ENCODE measurements at regions not wholly inside any gene's neighbourhood (a gene's known extent, or its start where the extent isn't known, plus 50 kb on each side); places are given as distances from the start of the nearest gene placed in this dataset.

- Mint-ChIP-seq H3K27me3 (ENCODE audit: insufficient read depth) (peaks cover 13% of the 10 kb centered on the region), H3K9me3 (peaks cover 4% of the 10 kb centered on the region; the same call in 1 of the 2 replicates), H3K4me1 (ENCODE audit: low read depth) (no peaks in the 10 kb centered on the region), H3K4me3 (no peak overlapping the region), H3K36me3 (ENCODE audit: low read depth) (no peaks in the 10 kb centered on the region), H3K27ac (no peak overlapping the region)
- no peak for DNase-seq
- TF ChIP-seq CTCF (IDR thresholded peaks at IDR 0.05) = no peak
These were observed 258.6 kb downstream of the PMP22 start for GRCh38 chr17:15006421-15007128.

- no peaks in the 10 kb centered on the region for H3K9me3 Mint-ChIP-seq
- peaks cover 4% of the 10 kb centered on the region for H3K27me3 Mint-ChIP-seq (ENCODE audit: insufficient read depth)
- H3K27ac Mint-ChIP-seq = no peak overlapping the region
- no peaks in the 10 kb centered on the region for H3K4me1 Mint-ChIP-seq (ENCODE audit: low read depth)
- TF ChIP-seq CTCF (IDR thresholded peaks at IDR 0.05) = no peak
- DNase-seq = no peak
- H3K4me3 Mint-ChIP-seq = no peak overlapping the region
- no peaks in the 10 kb centered on the region for H3K36me3 Mint-ChIP-seq (ENCODE audit: low read depth)
These were observed 264.5 kb downstream of the PMP22 start for GRCh38 chr17:15000661-15001060.

GRCh38 chr17:14997290-14997689 is 267.8 kb downstream of the PMP22 start:
- Mint-ChIP-seq H3K27ac (no peak overlapping the region), H3K4me3 (no peak overlapping the region), H3K36me3 (ENCODE audit: low read depth) (no peaks in the 10 kb centered on the region), H3K9me3 (no peaks in the 10 kb centered on the region), H3K27me3 (ENCODE audit: insufficient read depth) (peaks cover 4% of the 10 kb centered on the region), H3K4me1 (ENCODE audit: low read depth) (no peaks in the 10 kb centered on the region)
- no peak for DNase-seq
- no peak for TF ChIP-seq CTCF (IDR thresholded peaks at IDR 0.05)

DNA sequence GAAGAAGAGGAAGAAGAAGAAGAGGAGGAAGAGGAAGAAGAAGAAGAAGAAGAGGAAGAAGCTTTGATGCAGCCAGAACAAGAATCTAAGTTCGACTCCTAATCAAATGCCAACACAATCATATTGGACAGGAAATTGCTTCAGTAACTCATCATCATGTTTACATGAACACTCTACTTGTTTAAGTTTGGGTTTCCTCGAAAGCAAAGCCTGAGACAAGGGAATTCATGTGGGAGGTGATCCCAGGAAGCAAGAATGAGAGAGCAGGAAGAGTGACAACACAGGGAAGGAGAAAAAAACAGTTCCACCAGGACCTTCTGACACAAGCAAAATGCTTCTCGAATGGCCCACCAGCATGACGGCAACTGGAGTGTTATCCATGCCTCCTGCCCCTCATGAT is 279.0 kb downstream of the PMP22 start:
- no peak overlapping the region for H3K27ac Mint-ChIP-seq
- peaks cover 7% of the 10 kb centered on the region for H3K27me3 Mint-ChIP-seq (ENCODE audit: insufficient read depth)
- H3K9me3 Mint-ChIP-seq = peaks cover 4% of the 10 kb centered on the region; the same call in 1 of the 2 replicates
- DNase-seq = no peak
- H3K4me1 Mint-ChIP-seq (ENCODE audit: low read depth) = no peaks in the 10 kb centered on the region
- TF ChIP-seq CTCF (IDR thresholded peaks at IDR 0.05) = no peak
- H3K36me3 Mint-ChIP-seq (ENCODE audit: low read depth) = no peaks in the 10 kb centered on the region
- no peak overlapping the region for H3K4me3 Mint-ChIP-seq

- Mint-ChIP-seq H3K27me3 (ENCODE audit: insufficient read depth) (peaks cover 7% of the 10 kb centered on the region), H3K4me3 (no peak overlapping the region), H3K9me3 (peaks cover 30% of the 10 kb centered on the region), H3K36me3 (ENCODE audit: low read depth) (no peaks in the 10 kb centered on the region), H3K4me1 (ENCODE audit: low read depth) (no peaks in the 10 kb centered on the region), H3K27ac (no peak overlapping the region)
- TF ChIP-seq CTCF (IDR thresholded peaks at IDR 0.05) = no peak
- DNase-seq = no peak
These were observed 292.3 kb downstream of the PMP22 start for GRCh38 chr17:14972844-14973243.
